ENCODE measurements at regions not wholly inside any gene's neighbourhood (a gene's known extent, or its start where the extent isn't known, plus 50 kb on each side); places are given as distances from the start of the nearest gene placed in this dataset.

DNA sequence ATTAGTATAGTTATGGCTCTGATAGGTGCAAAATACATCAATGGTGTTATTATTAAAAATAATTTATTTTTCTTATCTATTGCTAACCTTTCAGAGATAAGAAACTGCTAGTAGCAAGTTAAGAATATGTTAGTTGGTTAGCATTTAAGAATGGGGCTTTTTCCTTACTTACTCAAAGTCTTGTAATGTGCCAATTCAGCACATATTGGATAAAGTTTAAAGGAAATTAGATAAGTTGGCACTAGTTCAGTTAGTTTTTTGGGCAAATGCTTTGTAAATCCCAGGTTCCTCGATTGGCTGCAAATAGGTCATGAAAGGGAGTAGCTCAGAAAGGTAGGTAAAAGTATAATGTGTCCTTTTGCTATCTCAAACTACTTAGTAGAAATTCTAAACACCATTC lies 2806.7 kb downstream of the PCDH9 start:
- Histone ChIP-seq H3K4me3 (no peak overlapping the region), H3K4me1 (ENCODE audit: insufficient read depth) (no peaks in the 10 kb centered on the region), H3K9me3 (no peaks in the 10 kb centered on the region), H3K27ac (no peak overlapping the region), H3K36me3 (no peaks in the 10 kb centered on the region), H3K27me3 (no peaks in the 10 kb centered on the region)
- TF ChIP-seq EP300 (IDR thresholded peaks at IDR 0.05) (no peak), POLR2A (IDR thresholded peaks at IDR 0.05) (no peak)
- TF ChIP-seq, protein P1, sequence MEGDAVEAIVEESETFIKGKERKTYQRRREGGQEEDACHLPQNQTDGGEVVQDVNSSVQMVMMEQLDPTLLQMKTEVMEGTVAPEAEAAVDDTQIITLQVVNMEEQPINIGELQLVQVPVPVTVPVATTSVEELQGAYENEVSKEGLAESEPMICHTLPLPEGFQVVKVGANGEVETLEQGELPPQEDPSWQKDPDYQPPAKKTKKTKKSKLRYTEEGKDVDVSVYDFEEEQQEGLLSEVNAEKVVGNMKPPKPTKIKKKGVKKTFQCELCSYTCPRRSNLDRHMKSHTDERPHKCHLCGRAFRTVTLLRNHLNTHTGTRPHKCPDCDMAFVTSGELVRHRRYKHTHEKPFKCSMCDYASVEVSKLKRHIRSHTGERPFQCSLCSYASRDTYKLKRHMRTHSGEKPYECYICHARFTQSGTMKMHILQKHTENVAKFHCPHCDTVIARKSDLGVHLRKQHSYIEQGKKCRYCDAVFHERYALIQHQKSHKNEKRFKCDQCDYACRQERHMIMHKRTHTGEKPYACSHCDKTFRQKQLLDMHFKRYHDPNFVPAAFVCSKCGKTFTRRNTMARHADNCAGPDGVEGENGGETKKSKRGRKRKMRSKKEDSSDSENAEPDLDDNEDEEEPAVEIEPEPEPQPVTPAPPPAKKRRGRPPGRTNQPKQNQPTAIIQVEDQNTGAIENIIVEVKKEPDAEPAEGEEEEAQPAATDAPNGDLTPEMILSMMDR (IDR thresholded peaks at IDR 0.05): no peak
- no peak for DNase-seq
- 25 to 27% (median 27%) methylated on average over 1 of the region's 1 CpG for WGBS, 3 donors
- intact Hi-C loops (cut with DNase I): no loop called here

DNA sequence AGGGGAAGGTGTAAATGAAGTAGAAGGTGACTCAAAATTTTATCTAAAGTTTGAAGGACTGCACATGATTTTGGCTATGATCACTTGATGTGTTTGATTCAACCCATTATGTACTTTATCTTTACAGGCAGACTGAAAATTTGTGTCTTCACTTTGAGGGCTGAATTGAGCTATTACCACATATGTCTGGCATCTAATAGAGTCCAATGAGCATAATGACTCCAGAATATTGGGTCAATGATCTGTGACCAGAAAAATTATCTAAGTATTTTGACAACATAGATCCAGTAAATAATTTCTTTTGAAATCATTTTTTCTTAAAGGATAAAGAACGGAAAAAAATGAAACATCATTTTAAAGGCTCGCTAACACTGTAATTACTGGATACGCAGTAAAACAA lies 2810.0 kb downstream of the PCDH9 start:
- intact Hi-C loops (cut with DNase I): no loop called here
- no peaks in the 10 kb centered on the region for H3K9me3 ChIP-seq
- H3K36me3 ChIP-seq: no peaks in the 10 kb centered on the region
- TF ChIP-seq EP300 (IDR thresholded peaks at IDR 0.05) (no peak), POLR2A (IDR thresholded peaks at IDR 0.05) (no peak)
- TF ChIP-seq, protein P1 (IDR thresholded peaks at IDR 0.05): no peak
- no peak overlapping the region for H3K4me3 ChIP-seq
- 91 to 95% (median 91%) methylated on average over 3 of the region's 3 CpGs for WGBS, 3 donors
- no peak for DNase-seq
- no peaks in the 10 kb centered on the region for H3K4me1 ChIP-seq (ENCODE audit: insufficient read depth)
- H3K27ac ChIP-seq: no peak overlapping the region
- no peaks in the 10 kb centered on the region for H3K27me3 ChIP-seq

DNA sequence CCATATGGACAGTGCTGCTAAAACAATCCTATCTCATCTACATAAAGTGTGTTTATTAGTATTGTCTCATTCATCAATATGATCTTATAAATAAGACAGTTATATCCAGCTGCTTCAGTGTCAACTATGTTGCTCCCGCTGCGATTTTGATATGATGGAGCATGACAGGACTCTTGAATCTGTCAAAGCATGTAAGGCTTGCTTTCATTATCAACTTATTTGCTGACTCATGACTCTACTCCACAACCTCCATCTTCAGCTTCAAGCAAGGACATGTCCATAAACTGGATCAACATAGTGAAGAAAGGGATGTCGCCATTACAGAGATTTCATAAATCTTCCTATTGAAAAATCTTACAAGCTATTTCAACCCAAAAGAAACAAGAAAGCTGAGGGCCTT lies 2812.6 kb downstream of the PCDH9 start:
- WGBS, 3 donors: 87 to 91% (median 91%) methylated on average over 3 of the region's 3 CpGs
- DNase-seq: no peak
- Histone ChIP-seq H3K9me3 (no peaks in the 10 kb centered on the region), H3K4me3 (no peak overlapping the region), H3K27ac (no peak overlapping the region), H3K4me1 (ENCODE audit: insufficient read depth) (no peaks in the 10 kb centered on the region), H3K27me3 (no peaks in the 10 kb centered on the region), H3K36me3 (no peaks in the 10 kb centered on the region)
- intact Hi-C loops (cut with DNase I): no loop called here
- TF ChIP-seq POLR2A (IDR thresholded peaks at IDR 0.05) (no peak), EP300 (IDR thresholded peaks at IDR 0.05) (no peak)
- TF ChIP-seq, protein P1 (IDR thresholded peaks at IDR 0.05): no peak

DNA sequence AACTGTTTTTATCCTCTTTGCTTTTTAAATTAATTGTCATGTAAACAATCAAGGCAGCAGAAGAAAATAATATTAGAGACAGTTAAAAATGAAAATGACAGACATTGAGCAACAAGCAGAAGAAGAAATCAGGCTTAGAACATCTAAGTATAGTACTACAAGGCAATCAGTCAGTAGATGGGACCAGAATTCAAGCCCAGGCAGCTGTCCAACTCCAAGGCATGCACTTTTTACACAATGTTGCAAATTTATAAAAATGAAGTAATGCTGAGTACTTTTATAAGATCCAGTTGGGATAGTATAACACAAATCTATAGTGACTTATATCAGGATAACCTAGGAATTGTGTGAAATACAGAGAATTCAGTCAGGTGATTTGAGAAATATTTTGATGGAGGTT lies 2815.8 kb downstream of the PCDH9 start:
- H3K9me3 ChIP-seq: no peaks in the 10 kb centered on the region
- intact Hi-C loops (cut with DNase I): no loop called here
- H3K4me1 ChIP-seq (ENCODE audit: insufficient read depth): no peaks in the 10 kb centered on the region
- H3K36me3 ChIP-seq: no peaks in the 10 kb centered on the region
- TF ChIP-seq EP300 (IDR thresholded peaks at IDR 0.05): no peak
- no peak for TF ChIP-seq POLR2A (IDR thresholded peaks at IDR 0.05)
- TF ChIP-seq, protein P1 (IDR thresholded peaks at IDR 0.05): no peak
- no peak for DNase-seq
- H3K27me3 ChIP-seq: no peaks in the 10 kb centered on the region
- no peak overlapping the region for H3K4me3 ChIP-seq
- H3K27ac ChIP-seq: no peak overlapping the region

DNA sequence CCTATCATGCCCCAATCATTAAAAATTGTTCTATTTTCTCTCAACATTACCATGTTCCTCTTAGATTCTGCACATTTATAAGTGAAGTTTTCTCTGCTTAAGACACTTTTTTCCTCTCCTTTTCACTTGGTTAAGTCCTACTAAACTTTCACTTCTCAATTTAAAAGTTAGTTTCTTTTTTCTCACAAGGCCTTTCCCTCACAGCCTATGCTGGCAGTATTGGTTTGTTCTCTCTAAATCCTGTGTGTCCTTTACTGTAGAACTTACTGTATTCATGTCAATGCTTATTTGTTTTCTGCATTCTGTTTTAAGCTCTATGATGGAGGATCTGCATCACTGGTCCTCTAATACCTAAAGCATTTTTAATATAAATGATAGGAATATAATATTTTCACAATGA lies 2816.6 kb downstream of the PCDH9 start:
- Histone ChIP-seq H3K4me3 (no peak overlapping the region), H3K4me1 (ENCODE audit: insufficient read depth) (no peaks in the 10 kb centered on the region), H3K27me3 (no peaks in the 10 kb centered on the region), H3K36me3 (no peaks in the 10 kb centered on the region), H3K27ac (no peak overlapping the region), H3K9me3 (no peaks in the 10 kb centered on the region)
- TF ChIP-seq, protein P1 (IDR thresholded peaks at IDR 0.05): no peak
- TF ChIP-seq EP300 (IDR thresholded peaks at IDR 0.05) (no peak), POLR2A (IDR thresholded peaks at IDR 0.05) (no peak)
- no peak for DNase-seq
- intact Hi-C loops (cut with DNase I): no loop called here

All from ovary (tissue), 7 donors.